GM12878 (cell line): ENCODE measurements at regions not wholly inside any gene's neighbourhood (a gene's known extent, or its start where the extent isn't known, plus 50 kb on each side); places are given as distances from the start of the nearest gene placed in this dataset.

Experiments used
- ATAC-seq: fragments of 200-7000 bp; cut with Tn5 transposase; 3 replicates; pipeline ENCODE4 v1.9.1; 2020; ENCODE audit warnings: mild to moderate bottlenecking, moderate library complexity
- BruUV-seq: library from RNA; stranded (reverse); fragments of 400-500 nt; replicated peaks from 2 replicates; lab custom pipeline; 2021; lab: Mats Ljungman, UMichigan
- CTCF ChIA-PET: fragments of 300-600 bp; sonication (Branson Sonifier 250); formaldehyde crosslinking; extraction: SDS; loops from one replicate; lab custom pipeline; 2021; ENCODE audit warnings: inconsistent platforms; lab: Yijun Ruan, JAX
- POLR2A ChIA-PET: fragments of 350-600 bp; formaldehyde crosslinking; extraction: SDS; loops from one replicate; lab custom pipeline; 2021; ENCODE audit warnings: inconsistent platforms; lab: Charles Lee
- RAD21 ChIA-PET: fragments of 300-600 bp; sonication (Branson Sonifier 250); formaldehyde crosslinking; loops from one replicate; lab custom pipeline; 2023; ENCODE audit warnings: antibody characterized with exemption; ENCODE audit not compliant: unreplicated experiment; lab: Charles Lee
- SMC1A ChIA-PET: fragments of 300-600 bp; sonication (Branson Sonifier 250); formaldehyde crosslinking; loops from one replicate; lab custom pipeline; 2023; ENCODE audit not compliant: unreplicated experiment, uncharacterized antibody; lab: Charles Lee
- DNase-seq: peaks from one replicate; pipeline ENCODE4 v3.0.0-alpha.2; 2011; ENCODE audit warnings: low read depth, low spot score
- FAIRE-seq: peaks from 3 replicates; lab custom pipeline; 2011; peaks lifted over from hg19 to GRCh38; lab: Jason Lieb, UNC
- H2AFZ ChIP-seq: 2 replicates; pipeline ENCODE4 v1.6.0; 2011; ENCODE audit warnings: low read depth, low read length, control low read depth; ENCODE audit not compliant: control insufficient read depth
- H3K27ac ChIP-seq: 2 replicates; pipeline ENCODE4 v1.5.1; 2011; ENCODE audit warnings: control low read depth; ENCODE audit not compliant: control insufficient read depth, insufficient read depth
- H3K27me3 ChIP-seq, 2 experiments: replicated peaks in 1 of 2; 2 replicates each; pipeline versions ENCODE4 v1.6.0 to v1.6.1; 2011; ENCODE audit warnings: low read length in 1 of 2; ENCODE audit not compliant: control insufficient read depth in 2 of 2, insufficient read depth in 2 of 2
- H3K36me3 ChIP-seq, 2 experiments: 2 replicates each; pipeline ENCODE4 v1.5.1; 2011; ENCODE audit warnings: low read length in 1 of 2; ENCODE audit not compliant: control insufficient read depth in 2 of 2, insufficient read depth in 2 of 2
- H3K4me1 ChIP-seq: 2 replicates; pipeline ENCODE4 v1.6.1; 2011; ENCODE audit warnings: mild to moderate bottlenecking, low read length, moderate library complexity, mixed read lengths; ENCODE audit not compliant: control insufficient read depth, insufficient read depth
- H3K4me2 ChIP-seq: 2 replicates; pipeline ENCODE4 v1.6.0; 2011; ENCODE audit warnings: control low read depth; ENCODE audit not compliant: control insufficient read depth, insufficient read depth
- H3K4me3 ChIP-seq: fragments of 200-600 bp; sonication (generic); 2 replicates; pipeline ENCODE4 v1.5.1; 2016
- H3K79me2 ChIP-seq: 2 replicates; pipeline ENCODE4 v1.6.0; 2011; ENCODE audit warnings: low read length; ENCODE audit not compliant: control insufficient read depth, insufficient read depth
- H3K9ac ChIP-seq: 2 replicates; pipeline ENCODE4 v1.8.0; 2011; ENCODE audit warnings: low read length, control low read depth, mixed read lengths; ENCODE audit not compliant: control insufficient read depth, insufficient read depth
- H3K9me3 ChIP-seq: replicated peaks from 3 replicates; pipeline ENCODE4 v1.5.1; 2011; ENCODE audit warnings: mild to moderate bottlenecking, low read length; ENCODE audit not compliant: control insufficient read depth, insufficient read depth
- H4K20me1 ChIP-seq: 2 replicates; pipeline ENCODE4 v1.6.0; 2011; ENCODE audit not compliant: control insufficient read depth, insufficient read depth
- ATF7 ChIP-seq: fragments of 450-650 bp; IDR thresholded peaks from 2 replicates; pipeline ENCODE4 v1.6.1; 2016; ENCODE audit warnings: low read depth, mild to moderate bottlenecking
- BCL3 ChIP-seq: IDR thresholded peaks from 2 replicates; pipeline ENCODE4 v1.6.1; 2011; ENCODE audit warnings: borderline replicate concordance, low read depth, mild to moderate bottlenecking, moderate library complexity, low read length; ENCODE audit not compliant: insufficient read depth, poor library complexity, severe bottlenecking
- BRCA1 ChIP-seq: IDR thresholded peaks from 2 replicates; pipeline ENCODE4 v1.6.1; 2011; ENCODE audit warnings: low read depth, low read length, improper control_type of control experiment
- JUNB ChIP-seq: IDR thresholded peaks from 2 replicates; pipeline ENCODE4 v1.6.1; 2016; ENCODE audit warnings: antibody characterized with exemption, mild to moderate bottlenecking
- MEF2B ChIP-seq: fragments of 450-650 bp; IDR thresholded peaks from 2 replicates; pipeline ENCODE4 v1.6.1; 2018; ENCODE audit warnings: mild to moderate bottlenecking, moderate library complexity; ENCODE audit not compliant: partially characterized antibody, poor library complexity, severe bottlenecking
- MXI1 ChIP-seq: fragments of 150-350 bp; IDR thresholded peaks from 2 replicates; pipeline ENCODE4 v1.6.1; 2011; ENCODE audit warnings: low read depth, mild to moderate bottlenecking, inconsistent platforms, low read length, improper control_type of control experiment
- MYB ChIP-seq: fragments of 150-350 bp; IDR thresholded peaks from 2 replicates; pipeline ENCODE4 v1.6.1; 2014; ENCODE audit warnings: mild to moderate bottlenecking, low read depth, low read length, borderline replicate concordance
- NFXL1 ChIP-seq: fragments of 450-650 bp; IDR thresholded peaks from 2 replicates; pipeline ENCODE4 v1.6.1; 2017; ENCODE audit warnings: antibody characterized with exemption, mild to moderate bottlenecking, borderline replicate concordance
- PAX8 ChIP-seq: fragments of 450-650 bp; IDR thresholded peaks from 2 replicates; pipeline ENCODE4 v1.6.1; 2017; ENCODE audit warnings: mild to moderate bottlenecking, moderate library complexity
- RCOR1 ChIP-seq: conservative IDR thresholded peaks from 2 replicates; pipeline ENCODE4 v1.6.1; 2012; ENCODE audit warnings: low read depth, low read length, improper control_type of control experiment
- SP1 ChIP-seq: IDR thresholded peaks from one replicate; pipeline ENCODE4 v1.6.1; 2011; ENCODE audit warnings: low read depth, low read length
- STAT3 ChIP-seq: IDR thresholded peaks from 2 replicates; pipeline ENCODE4 v1.6.1; 2011; ENCODE audit warnings: low read depth, low read length, improper control_type of control experiment
- TBL1XR1 ChIP-seq: IDR thresholded peaks from 2 replicates; pipeline ENCODE4 v1.6.1; 2012; ENCODE audit warnings: low read depth, low read length, improper control_type of control experiment
- TCF12 ChIP-seq: IDR thresholded peaks from 2 replicates; pipeline ENCODE4 v1.6.1; 2011; ENCODE audit warnings: low read depth, mild to moderate bottlenecking, low read length
- WGBS: methylation state at CpG from one replicate; pipeline ENCODE4 v1.1.6; 2016; ENCODE audit warnings: low lambda C conversion rate; ENCODE audit not compliant: insufficient replicate concordance, insufficient coverage; ENCODE audit errors: missing lambda C conversion rate; 5-methylcytosine and 5-hydroxymethylcytosine counted together
- in situ Hi-C: fragments of 300-500 bp; cut with MboI; formaldehyde crosslinking; loops from 9 replicates; pipeline ENCODE4 v1.14.3; 2018; ENCODE audit warnings: mixed read lengths
- intact Hi-C: fragments of 100-400 bp; cut with micrococcal nuclease; formaldehyde crosslinking; loops from one replicate; pipeline ENCODE4 v1.14.2; 2022; ENCODE audit not compliant: unreplicated experiment
- TF ChIP-seq, protein P1 (sequence below): IDR thresholded peaks from 2 replicates; pipeline ENCODE4 v1.6.1; 2012; ENCODE audit warnings: low read depth, low read length, improper control_type of control experiment

GRCh38 chr16:54403580-54403979 is 117.0 kb upstream of the IRX3 start:
- TF ChIP-seq SP1 = no peak
- no peak for TF ChIP-seq TBL1XR1
- no peak for TF ChIP-seq STAT3
- TF ChIP-seq MYB = no peak
- TF ChIP-seq JUNB = no peak
- intact Hi-C loops (no loop called here), in situ Hi-C loops (no loop called here)
- Histone ChIP-seq H3K4me2 (no peak overlapping the region), H3K4me3 (no peak overlapping the region), H3K36me3 (no peaks in the 10 kb centered on the region), H3K27me3 (no peaks in the 10 kb centered on the region), H3K9ac (no peak overlapping the region), H3K9me3 (no peaks in the 10 kb centered on the region), H2AFZ (no peak overlapping the region), H4K20me1 (no peaks in the 10 kb centered on the region), H3K27ac (no peak overlapping the region), H3K4me1 (no peaks in the 10 kb centered on the region), H3K79me2 (no peaks in the 10 kb centered on the region)
- SMC1A ChIA-PET = no interaction called here
- BruUV-seq = no TSS peak
- CTCF ChIA-PET = no interaction called here
- POLR2A ChIA-PET = no interaction called here
- ATAC-seq (no peak), FAIRE-seq (no peak), DNase-seq (no peak)
- 0% methylated on average over 2 of the region's 2 CpGs for WGBS
- RAD21 ChIA-PET = no interaction called here

GRCh38 chr16:54402873-54403272 is 116.3 kb upstream of the IRX3 start:
- BruUV-seq = no TSS peak
- ChIA-PET POLR2A (no interaction called here), SMC1A (no interaction called here), RAD21 (no interaction called here), CTCF (no interaction called here)
- Histone ChIP-seq H3K4me2 (no peak overlapping the region), H2AFZ (no peak overlapping the region), H3K79me2 (no peaks in the 10 kb centered on the region), H3K4me3 (no peak overlapping the region), H4K20me1 (no peaks in the 10 kb centered on the region), H3K27me3 (no peaks in the 10 kb centered on the region), H3K9me3 (no peaks in the 10 kb centered on the region), H3K36me3 (no peaks in the 10 kb centered on the region), H3K9ac (no peak overlapping the region), H3K27ac (no peak overlapping the region), H3K4me1 (no peaks in the 10 kb centered on the region)
- no peak for DNase-seq
- WGBS = 47% methylated on average over 5 of the region's 5 CpGs
- in situ Hi-C loops (no loop called here), intact Hi-C loops (no loop called here)
- ATAC-seq = no peak
- no peak for FAIRE-seq
- no peak for TF ChIP-seq TCF12
- TF ChIP-seq NFXL1 = no peak
- TF ChIP-seq, protein P1, sequence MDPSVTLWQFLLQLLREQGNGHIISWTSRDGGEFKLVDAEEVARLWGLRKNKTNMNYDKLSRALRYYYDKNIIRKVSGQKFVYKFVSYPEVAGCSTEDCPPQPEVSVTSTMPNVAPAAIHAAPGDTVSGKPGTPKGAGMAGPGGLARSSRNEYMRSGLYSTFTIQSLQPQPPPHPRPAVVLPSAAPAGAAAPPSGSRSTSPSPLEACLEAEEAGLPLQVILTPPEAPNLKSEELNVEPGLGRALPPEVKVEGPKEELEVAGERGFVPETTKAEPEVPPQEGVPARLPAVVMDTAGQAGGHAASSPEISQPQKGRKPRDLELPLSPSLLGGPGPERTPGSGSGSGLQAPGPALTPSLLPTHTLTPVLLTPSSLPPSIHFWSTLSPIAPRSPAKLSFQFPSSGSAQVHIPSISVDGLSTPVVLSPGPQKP = no peak
- TF ChIP-seq BCL3 = no peak
- TF ChIP-seq BRCA1 = no peak
- TF ChIP-seq PAX8 = no peak
- no peak for TF ChIP-seq RCOR1
- TF ChIP-seq MXI1 = no peak
- TF ChIP-seq ATF7 = no peak
- TF ChIP-seq MEF2B = no peak
